Epithelial cell of esophagus (primary cell): ENCODE measurements at regions not wholly inside any gene's neighbourhood (a gene's known extent, or its start where the extent isn't known, plus 50 kb on each side); places are given as distances from the start of the nearest gene placed in this dataset.

Experiments used
- DNase-seq: peaks from one replicate; pipeline ENCODE4 v3.0.0; 2010; ENCODE audit warnings: low read depth
- H3K4me3 ChIP-seq: 2 replicates; pipeline ENCODE4 v1.5.1; 2011; ENCODE audit warnings: mild to moderate bottlenecking, low read length, control low read depth
- TF ChIP-seq, protein P1 (sequence below): IDR thresholded peaks from 2 replicates; pipeline ENCODE4 v1.5.1; 2011; ENCODE audit warnings: low read depth, mild to moderate bottlenecking, low read length, control low read depth, inconsistent platforms; ENCODE audit not compliant: insufficient read depth; ENCODE audit errors: missing control alignments

DNA sequence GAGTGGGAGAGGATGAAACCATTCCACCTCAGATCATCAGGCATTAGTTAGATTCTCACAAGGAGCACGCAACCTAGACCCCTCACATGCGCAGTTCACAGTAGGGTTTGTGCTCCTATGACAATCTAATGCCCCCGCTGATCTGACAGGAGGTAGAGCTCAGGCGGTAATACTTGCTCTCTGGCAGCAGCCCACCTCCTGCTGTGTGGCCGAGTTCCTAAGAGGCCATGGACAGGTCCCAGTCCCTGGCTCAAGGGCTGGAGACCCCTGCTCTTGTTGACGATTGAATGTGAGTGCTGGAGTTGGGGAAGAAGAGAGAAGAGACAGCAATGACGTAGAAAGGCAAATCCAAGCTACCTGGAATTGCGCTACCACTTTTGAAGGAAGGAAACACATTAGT, 267.2 kb downstream of the TFEC start:
- DNase-seq = no peak

DNA sequence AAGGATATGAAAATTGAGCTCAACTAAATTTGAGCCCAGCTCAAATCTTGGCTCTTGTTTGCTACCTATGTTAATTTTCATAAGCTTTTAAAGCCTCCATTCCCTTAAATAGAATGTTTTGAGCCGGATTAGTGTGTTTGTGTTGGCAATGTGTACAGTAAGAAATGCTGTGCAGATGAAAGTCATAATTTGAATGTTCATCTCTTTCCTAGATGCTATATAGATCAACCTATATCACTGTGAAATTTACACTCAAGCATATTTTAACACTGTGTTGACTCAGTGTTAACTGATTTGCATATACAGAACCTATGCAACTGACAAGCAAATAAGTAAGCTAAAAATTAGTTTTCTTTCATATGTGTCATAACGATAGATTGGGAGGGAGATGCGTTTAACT, 272.5 kb downstream of the TFEC start:
- DNase-seq = no peak
- TF ChIP-seq, protein P1, sequence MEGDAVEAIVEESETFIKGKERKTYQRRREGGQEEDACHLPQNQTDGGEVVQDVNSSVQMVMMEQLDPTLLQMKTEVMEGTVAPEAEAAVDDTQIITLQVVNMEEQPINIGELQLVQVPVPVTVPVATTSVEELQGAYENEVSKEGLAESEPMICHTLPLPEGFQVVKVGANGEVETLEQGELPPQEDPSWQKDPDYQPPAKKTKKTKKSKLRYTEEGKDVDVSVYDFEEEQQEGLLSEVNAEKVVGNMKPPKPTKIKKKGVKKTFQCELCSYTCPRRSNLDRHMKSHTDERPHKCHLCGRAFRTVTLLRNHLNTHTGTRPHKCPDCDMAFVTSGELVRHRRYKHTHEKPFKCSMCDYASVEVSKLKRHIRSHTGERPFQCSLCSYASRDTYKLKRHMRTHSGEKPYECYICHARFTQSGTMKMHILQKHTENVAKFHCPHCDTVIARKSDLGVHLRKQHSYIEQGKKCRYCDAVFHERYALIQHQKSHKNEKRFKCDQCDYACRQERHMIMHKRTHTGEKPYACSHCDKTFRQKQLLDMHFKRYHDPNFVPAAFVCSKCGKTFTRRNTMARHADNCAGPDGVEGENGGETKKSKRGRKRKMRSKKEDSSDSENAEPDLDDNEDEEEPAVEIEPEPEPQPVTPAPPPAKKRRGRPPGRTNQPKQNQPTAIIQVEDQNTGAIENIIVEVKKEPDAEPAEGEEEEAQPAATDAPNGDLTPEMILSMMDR = no peak
- no peak overlapping the region for H3K4me3 ChIP-seq

More for the DNA sequence above, 267.2 kb downstream of the TFEC start:
- TF ChIP-seq, protein P1 = no peak
- no peak overlapping the region for H3K4me3 ChIP-seq

DNA sequence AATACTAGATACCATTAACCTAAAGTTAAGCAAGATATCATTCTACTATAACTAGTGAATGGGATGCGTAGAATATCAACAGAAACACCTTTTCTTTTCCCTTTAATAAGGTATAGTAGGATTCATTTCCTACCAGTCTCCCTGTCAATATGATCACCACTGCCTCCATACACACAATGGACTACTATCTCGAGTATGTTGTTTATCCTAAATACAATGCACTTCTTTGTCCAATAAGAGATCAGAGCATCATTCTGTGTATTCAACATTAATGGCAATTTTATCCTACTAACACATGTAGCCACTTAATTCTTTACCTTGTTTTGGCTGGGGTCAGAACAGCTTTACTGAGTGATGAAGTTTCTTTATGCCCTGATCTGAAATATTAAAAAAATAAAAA, 276.3 kb downstream of the TFEC start:
- H3K4me3 ChIP-seq = no peak overlapping the region
- DNase-seq = no peak
- TF ChIP-seq, protein P1 = no peak

GRCh38 chr7:115749924-115750323, 280.6 kb downstream of the TFEC start:
- no peak for DNase-seq
- TF ChIP-seq, protein P1 = no peak
- no peak overlapping the region for H3K4me3 ChIP-seq

GRCh38 chr7:115748123-115748738, 282.3 kb downstream of the TFEC start:
- DNase-seq = peak; percentile 16
- no peak overlapping the region for H3K4me3 ChIP-seq
- TF ChIP-seq, protein P1 = peak; percentile 36

DNA sequence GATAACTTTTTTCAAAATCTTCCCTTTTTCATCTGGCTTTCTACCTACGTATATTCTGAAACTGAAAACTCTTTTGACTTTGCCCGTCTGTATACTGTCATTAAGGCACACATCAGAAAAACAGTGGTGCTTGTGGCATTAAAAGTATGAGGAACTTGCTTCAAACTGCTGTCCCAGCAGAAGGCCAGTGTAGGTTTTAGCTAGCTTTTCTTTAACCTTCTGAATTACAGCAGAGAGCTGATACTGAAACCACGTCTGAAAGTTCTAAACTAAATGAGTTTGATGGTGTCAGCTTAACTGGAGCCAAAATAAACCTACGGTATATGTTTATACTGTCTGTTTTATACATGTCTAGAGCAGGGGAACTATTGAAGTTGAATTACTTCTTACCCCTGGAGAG, 283.4 kb downstream of the TFEC start:
- TF ChIP-seq, protein P1 = no peak
- no peak for DNase-seq
- H3K4me3 ChIP-seq = no peak overlapping the region

- TF ChIP-seq, protein P1 = no peak
- no peak for DNase-seq
- H3K4me3 ChIP-seq = no peak overlapping the region
These were observed 290.5 kb downstream of the TFEC start for GRCh38 chr7:115740043-115740442.
